Keratinocyte (primary cell): ENCODE measurements at regions not wholly inside any gene's neighbourhood (a gene's known extent, or its start where the extent isn't known, plus 50 kb on each side); places are given as distances from the start of the nearest gene placed in this dataset.

ENCODE experiments used
- DNase-seq: peaks from one replicate; pipeline ENCODE4 v3.0.0-alpha.2; 2011; ENCODE audit warnings: low read depth, missing footprints, low spot score
- FAIRE-seq: peaks from 2 replicates; lab custom pipeline; 2011; peaks lifted over from hg19 to GRCh38; lab: Jason Lieb, UNC
- H2AFZ ChIP-seq: 2 replicates; pipeline ENCODE4 v1.6.0; 2012; ENCODE audit warnings: low read length, control low read depth, inconsistent platforms; ENCODE audit not compliant: control insufficient read depth
- H3K27ac ChIP-seq: 2 replicates; pipeline ENCODE4 v1.5.1; 2011; ENCODE audit warnings: low read length; ENCODE audit not compliant: control insufficient read depth, insufficient read depth
- H3K27me3 ChIP-seq: 3 replicates; pipeline ENCODE4 v1.6.0; 2011; ENCODE audit warnings: low read length; ENCODE audit not compliant: control insufficient read depth, insufficient read depth; ENCODE audit errors: extremely low read depth
- H3K36me3 ChIP-seq, 2 experiments: 2 replicates in 1 of 2; 3 replicates in 1 of 2; pipeline ENCODE4 v1.5.1; 2011; ENCODE audit warnings: low read length in 2 of 2, mild to moderate bottlenecking in 1 of 2; ENCODE audit not compliant: control insufficient read depth in 2 of 2, insufficient read depth in 2 of 2; ENCODE audit errors: extremely low read depth in 1 of 2
- H3K4me1 ChIP-seq: 3 replicates; pipeline ENCODE4 v1.5.1; 2011; ENCODE audit warnings: low read length; ENCODE audit not compliant: control insufficient read depth, insufficient read depth; ENCODE audit errors: extremely low read depth
- H3K4me2 ChIP-seq: 3 replicates; pipeline ENCODE4 v1.6.0; 2011; ENCODE audit warnings: low read depth, low read length; ENCODE audit not compliant: control insufficient read depth, insufficient read depth; ENCODE audit errors: extremely low read depth
- H3K4me3 ChIP-seq, 3 experiments: fragments of 200-600 bp in 1 of 3; sonication (generic) in 1 of 3; 2 replicates in 2 of 3; 3 replicates in 1 of 3; pipeline ENCODE4 v1.5.1; 2011 to 2016; ENCODE audit warnings: low read length in 3 of 3, mild to moderate bottlenecking in 3 of 3, control low read depth in 2 of 3, inconsistent platforms in 1 of 3, low read depth in 1 of 3, mixed read lengths in 1 of 3, mixed run types in 1 of 3, moderate library complexity in 1 of 3; ENCODE audit not compliant: control insufficient read depth in 2 of 3, insufficient read depth in 2 of 3; ENCODE audit errors: extremely low read depth in 1 of 3
- H3K79me2 ChIP-seq: 2 replicates; pipeline ENCODE4 v1.6.0; 2012; ENCODE audit warnings: low read length; ENCODE audit not compliant: control insufficient read depth, insufficient read depth
- H3K9ac ChIP-seq: 3 replicates; pipeline ENCODE4 v1.6.0; 2011; ENCODE audit warnings: low read length; ENCODE audit not compliant: control insufficient read depth, insufficient read depth; ENCODE audit errors: extremely low read depth
- H3K9me1 ChIP-seq: 3 replicates; pipeline ENCODE4 v1.6.0; 2011; ENCODE audit warnings: low read length; ENCODE audit not compliant: control insufficient read depth, insufficient read depth; ENCODE audit errors: extremely low read depth
- H3K9me3 ChIP-seq: 2 replicates; pipeline ENCODE4 v1.5.1; 2012; ENCODE audit warnings: low read depth, low read length; ENCODE audit not compliant: control insufficient read depth
- H4K20me1 ChIP-seq: 3 replicates; pipeline ENCODE4 v1.6.0; 2011; ENCODE audit warnings: low read length; ENCODE audit not compliant: control insufficient read depth, insufficient read depth; ENCODE audit errors: extremely low read depth
- EZH2 ChIP-seq: IDR thresholded peaks from one replicate; pipeline ENCODE4 v1.6.1; 2012; ENCODE audit warnings: inconsistent platforms, mild to moderate bottlenecking, low read length, moderate library complexity
- dilution Hi-C: fragments of 300-500 bp; cut with MboI; formaldehyde crosslinking; loops from one replicate; pipeline ENCODE4 v1.7.0; 2020; ENCODE audit warnings: low sequenced_read_pairs; ENCODE audit not compliant: extremely low pct_ligation_motif_present
- TF ChIP-seq, protein P1 (sequence below), 3 experiments: IDR thresholded peaks in 1 of 3; conservative IDR thresholded peaks in 1 of 3; optimal IDR thresholded peaks in 1 of 3; 2 replicates in 2 of 3; 3 replicates in 1 of 3; pipeline versions ENCODE3 to v1.5.1; 2011; ENCODE audit warnings: low read length in 3 of 3, mild to moderate bottlenecking in 3 of 3, moderate library complexity in 2 of 3, control low read depth in 1 of 3, inconsistent platforms in 1 of 3; ENCODE audit not compliant: insufficient read depth in 2 of 3; ENCODE audit errors: extremely low read depth in 1 of 3

- no peak for FAIRE-seq
- no peaks in the 10 kb centered on the region for H3K79me2 ChIP-seq
- H3K36me3 ChIP-seq, result no peaks in the 10 kb centered on the region
- TF ChIP-seq EZH2, result no peak
- TF ChIP-seq, protein P1, sequence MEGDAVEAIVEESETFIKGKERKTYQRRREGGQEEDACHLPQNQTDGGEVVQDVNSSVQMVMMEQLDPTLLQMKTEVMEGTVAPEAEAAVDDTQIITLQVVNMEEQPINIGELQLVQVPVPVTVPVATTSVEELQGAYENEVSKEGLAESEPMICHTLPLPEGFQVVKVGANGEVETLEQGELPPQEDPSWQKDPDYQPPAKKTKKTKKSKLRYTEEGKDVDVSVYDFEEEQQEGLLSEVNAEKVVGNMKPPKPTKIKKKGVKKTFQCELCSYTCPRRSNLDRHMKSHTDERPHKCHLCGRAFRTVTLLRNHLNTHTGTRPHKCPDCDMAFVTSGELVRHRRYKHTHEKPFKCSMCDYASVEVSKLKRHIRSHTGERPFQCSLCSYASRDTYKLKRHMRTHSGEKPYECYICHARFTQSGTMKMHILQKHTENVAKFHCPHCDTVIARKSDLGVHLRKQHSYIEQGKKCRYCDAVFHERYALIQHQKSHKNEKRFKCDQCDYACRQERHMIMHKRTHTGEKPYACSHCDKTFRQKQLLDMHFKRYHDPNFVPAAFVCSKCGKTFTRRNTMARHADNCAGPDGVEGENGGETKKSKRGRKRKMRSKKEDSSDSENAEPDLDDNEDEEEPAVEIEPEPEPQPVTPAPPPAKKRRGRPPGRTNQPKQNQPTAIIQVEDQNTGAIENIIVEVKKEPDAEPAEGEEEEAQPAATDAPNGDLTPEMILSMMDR (optimal IDR thresholded peaks at IDR 0.05 in 1 of 3, IDR thresholded peaks at IDR 0.05 in 1 of 3, conservative IDR thresholded peaks at IDR 0.05 in 1 of 3; ENCODE audit: extremely low read depth in 1 of 3, insufficient read depth in 2 of 3, low read length in 3 of 3), result no peak
- no peaks in the 10 kb centered on the region for H3K4me1 ChIP-seq
- H4K20me1 ChIP-seq, result no peaks in the 10 kb centered on the region
- DNase-seq, result no peak
- H3K27ac ChIP-seq, result no peak overlapping the region
- no peak overlapping the region for H3K4me3 ChIP-seq
- dilution Hi-C loops, result no loop called here
- no peak overlapping the region for H3K4me2 ChIP-seq
- H3K27me3 ChIP-seq, result no peaks in the 10 kb centered on the region
- no peaks in the 10 kb centered on the region for H3K9me1 ChIP-seq
- H2AFZ ChIP-seq, result no peak overlapping the region
- no peak overlapping the region for H3K9ac ChIP-seq
- H3K9me3 ChIP-seq, result no peaks in the 10 kb centered on the region
Measured at GRCh38 chr10:108523016-108523800, 1358.7 kb upstream of the SORCS1 start.

DNA sequence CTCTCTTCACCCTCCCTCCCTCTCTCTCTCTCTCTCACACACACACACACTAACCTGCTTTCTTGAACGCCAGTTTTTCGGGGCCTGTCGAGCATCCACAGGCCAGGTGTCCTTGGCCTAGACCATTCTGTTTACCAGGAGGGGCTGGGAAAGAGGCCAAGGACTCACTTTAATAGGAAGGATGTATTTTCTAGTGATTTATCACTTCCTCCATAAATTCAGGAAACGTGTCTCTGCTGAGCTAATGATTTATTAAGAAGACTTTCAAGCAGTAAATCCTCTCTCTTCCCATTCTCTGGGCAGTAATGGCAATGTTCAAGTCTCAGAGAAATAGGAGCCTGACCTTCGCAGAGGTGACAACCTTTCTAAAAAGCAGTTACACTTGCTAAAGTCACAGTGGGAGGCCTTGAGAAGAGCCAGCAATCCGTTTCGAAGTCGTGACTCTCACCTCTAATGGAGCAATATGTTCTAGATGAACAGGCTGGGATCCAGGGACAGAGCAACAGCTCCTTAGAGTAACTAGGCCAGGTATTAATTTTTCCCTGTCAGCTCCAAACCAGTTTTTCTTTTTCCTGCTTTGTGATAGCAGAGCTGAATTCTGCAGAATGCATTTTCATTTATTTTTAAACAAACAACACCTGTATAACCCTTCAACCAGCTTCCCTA, 1357.5 kb upstream of the SORCS1 start:
- no peaks in the 10 kb centered on the region for H3K4me1 ChIP-seq
- H3K9me1 ChIP-seq, result no peaks in the 10 kb centered on the region
- H3K9me3 ChIP-seq, result no peaks in the 10 kb centered on the region
- H2AFZ ChIP-seq, result no peak overlapping the region
- H4K20me1 ChIP-seq, result no peaks in the 10 kb centered on the region
- H3K27ac ChIP-seq, result no peak overlapping the region
- H3K36me3 ChIP-seq, result no peaks in the 10 kb centered on the region
- no peak overlapping the region for H3K4me2 ChIP-seq
- H3K9ac ChIP-seq, result no peak overlapping the region
- dilution Hi-C loops, result no loop called here
- DNase-seq, result no peak
- H3K79me2 ChIP-seq, result no peaks in the 10 kb centered on the region
- no peak overlapping the region for H3K4me3 ChIP-seq
- TF ChIP-seq EZH2, result no peak
- TF ChIP-seq, protein P1 (optimal IDR thresholded peaks at IDR 0.05 in 1 of 3, IDR thresholded peaks at IDR 0.05 in 1 of 3, conservative IDR thresholded peaks at IDR 0.05 in 1 of 3; ENCODE audit: extremely low read depth in 1 of 3, insufficient read depth in 2 of 3, low read length in 3 of 3), result no peak
- FAIRE-seq, result no peak
- H3K27me3 ChIP-seq, result no peaks in the 10 kb centered on the region
